ENCODE measurements at regions not wholly inside any gene's neighbourhood (a gene's known extent, or its start where the extent isn't known, plus 50 kb on each side); places are given as distances from the start of the nearest gene placed in this dataset.

- Histone ChIP-seq H2AFZ (no peak overlapping the region), H3K79me2 (ENCODE audit: insufficient read depth) (no peaks in the 10 kb centered on the region), H3K27ac (no peak overlapping the region), H3F3A (ENCODE audit: insufficient read depth) (no peaks in the 10 kb centered on the region), H3K4me1 (ENCODE audit: insufficient read depth) (no peaks in the 10 kb centered on the region), H3K36me3 (ENCODE audit: low read depth) (no peaks in the 10 kb centered on the region), H3K9ac (no peak overlapping the region), H3K4me2 (ENCODE audit: unreplicated experiment) (no peak overlapping the region), H3K27me3 (replicated peaks; ENCODE audit: insufficient read depth) (no peaks in the 10 kb centered on the region), H3K9me3 (ENCODE audit: low read depth) (no peaks in the 10 kb centered on the region), H4K20me1 (ENCODE audit: insufficient read depth) (no peaks in the 10 kb centered on the region), H3K4me3 (no peak overlapping the region), H3K9me2 (ENCODE audit: insufficient read depth) (no peaks in the 10 kb centered on the region)
- 73 to 74% methylated on average over 5 of the region's 5 CpGs for WGBS, 2 experiments (ENCODE audit: low coverage in 1 of 2, low lambda C conversion rate in 2 of 2, missing lambda C conversion rate in 2 of 2)
- in situ Hi-C loops (cut with MboI) = no loop called here
- TF ChIP-seq EZH2phosphoT487 (IDR thresholded peaks at IDR 0.05; ENCODE audit: insufficient read depth, low read depth) = no peak
- no peak for TF ChIP-seq EZH2 (IDR thresholded peaks at IDR 0.05; ENCODE audit: insufficient read depth, poor library complexity, severe bottlenecking)
- no peak for DNase-seq
These were observed 153.2 kb upstream of the CCDC179 start for GRCh38 chr11:23013509-23013908.

- in situ Hi-C loops (cut with MboI) = no loop called here
- Histone ChIP-seq H3K36me3 (ENCODE audit: low read depth) (no peaks in the 10 kb centered on the region), H3K9me2 (ENCODE audit: insufficient read depth) (no peaks in the 10 kb centered on the region), H3K4me3 (no peak overlapping the region), H3K9me3 (ENCODE audit: low read depth) (no peaks in the 10 kb centered on the region), H4K20me1 (ENCODE audit: insufficient read depth) (no peaks in the 10 kb centered on the region), H3K9ac (no peak overlapping the region), H2AFZ (no peak overlapping the region), H3F3A (ENCODE audit: insufficient read depth) (no peaks in the 10 kb centered on the region), H3K4me2 (ENCODE audit: unreplicated experiment) (no peak overlapping the region), H3K79me2 (ENCODE audit: insufficient read depth) (no peaks in the 10 kb centered on the region), H3K27ac (no peak overlapping the region), H3K4me1 (ENCODE audit: insufficient read depth) (no peaks in the 10 kb centered on the region), H3K27me3 (replicated peaks; ENCODE audit: insufficient read depth) (no peaks in the 10 kb centered on the region; the same call in 1 of the 2 replicates)
- WGBS, 2 experiments (ENCODE audit: low coverage in 1 of 2, low lambda C conversion rate in 2 of 2, missing lambda C conversion rate in 2 of 2) = 3 to 4% methylated on average over 4 of the region's 4 CpGs
- DNase-seq = peak; percentile 57
- no peak for TF ChIP-seq EZH2 (IDR thresholded peaks at IDR 0.05; ENCODE audit: insufficient read depth, poor library complexity, severe bottlenecking)
- TF ChIP-seq EZH2phosphoT487 (IDR thresholded peaks at IDR 0.05; ENCODE audit: insufficient read depth, low read depth) = no peak
These were observed 161.1 kb upstream of the CCDC179 start for GRCh38 chr11:23021287-23021863.

- in situ Hi-C loops (cut with MboI) = no loop called here
- Histone ChIP-seq H3F3A (ENCODE audit: insufficient read depth) (no peaks in the 10 kb centered on the region), H3K9ac (no peak overlapping the region), H3K4me2 (ENCODE audit: unreplicated experiment) (no peak overlapping the region), H2AFZ (no peak overlapping the region), H4K20me1 (ENCODE audit: insufficient read depth) (no peaks in the 10 kb centered on the region), H3K79me2 (ENCODE audit: insufficient read depth) (no peaks in the 10 kb centered on the region), H3K9me3 (ENCODE audit: low read depth) (no peaks in the 10 kb centered on the region), H3K4me1 (ENCODE audit: insufficient read depth) (no peaks in the 10 kb centered on the region), H3K27ac (no peak overlapping the region), H3K4me3 (no peak overlapping the region), H3K9me2 (ENCODE audit: insufficient read depth) (no peaks in the 10 kb centered on the region), H3K36me3 (ENCODE audit: low read depth) (no peaks in the 10 kb centered on the region), H3K27me3 (replicated peaks; ENCODE audit: insufficient read depth) (no peaks in the 10 kb centered on the region; the same call in 1 of the 2 replicates)
- WGBS, 2 experiments (ENCODE audit: low coverage in 1 of 2, low lambda C conversion rate in 2 of 2, missing lambda C conversion rate in 2 of 2) = 66 to 80% methylated on average over 3 of the region's 3 CpGs
- DNase-seq = no peak
- no peak for TF ChIP-seq EZH2 (IDR thresholded peaks at IDR 0.05; ENCODE audit: insufficient read depth, poor library complexity, severe bottlenecking)
- no peak for TF ChIP-seq EZH2phosphoT487 (IDR thresholded peaks at IDR 0.05; ENCODE audit: insufficient read depth, low read depth)
These were observed 162.6 kb upstream of the CCDC179 start for GRCh38 chr11:23022854-23023253.

- H3K9me2 ChIP-seq (ENCODE audit: insufficient read depth) = no peaks in the 10 kb centered on the region
- H3K27ac ChIP-seq = no peak overlapping the region
- H4K20me1 ChIP-seq (ENCODE audit: insufficient read depth) = no peaks in the 10 kb centered on the region
- H3F3A ChIP-seq (ENCODE audit: insufficient read depth) = no peaks in the 10 kb centered on the region
- H3K36me3 ChIP-seq (ENCODE audit: low read depth) = no peaks in the 10 kb centered on the region
- H3K79me2 ChIP-seq (ENCODE audit: insufficient read depth) = no peaks in the 10 kb centered on the region
- TF ChIP-seq EZH2 (IDR thresholded peaks at IDR 0.05; ENCODE audit: insufficient read depth, poor library complexity, severe bottlenecking) = no peak
- H3K4me1 ChIP-seq (ENCODE audit: insufficient read depth) = no peaks in the 10 kb centered on the region
- H3K9me3 ChIP-seq (ENCODE audit: low read depth) = no peaks in the 10 kb centered on the region
- no peak overlapping the region for H3K4me2 ChIP-seq (ENCODE audit: unreplicated experiment)
- H3K9ac ChIP-seq = no peak overlapping the region
- H3K27me3 ChIP-seq (replicated peaks; ENCODE audit: insufficient read depth) = no peaks in the 10 kb centered on the region; the same call in 1 of the 2 replicates
- H2AFZ ChIP-seq = no peak overlapping the region
- no peak overlapping the region for H3K4me3 ChIP-seq
- no peak for DNase-seq
- 55 to 66% methylated on average over 2 of the region's 2 CpGs for WGBS, 2 experiments (ENCODE audit: low coverage in 1 of 2, low lambda C conversion rate in 2 of 2, missing lambda C conversion rate in 2 of 2)
- in situ Hi-C loops (cut with MboI) = no loop called here
These were observed 163.0 kb upstream of the CCDC179 start for GRCh38 chr11:23023319-23023718.

Data from GM23248 (cell line).